ENCODE measurements at regions not wholly inside any gene's neighbourhood (a gene's known extent, or its start where the extent isn't known, plus 50 kb on each side); places are given as distances from the start of the nearest gene placed in this dataset.

DNA sequence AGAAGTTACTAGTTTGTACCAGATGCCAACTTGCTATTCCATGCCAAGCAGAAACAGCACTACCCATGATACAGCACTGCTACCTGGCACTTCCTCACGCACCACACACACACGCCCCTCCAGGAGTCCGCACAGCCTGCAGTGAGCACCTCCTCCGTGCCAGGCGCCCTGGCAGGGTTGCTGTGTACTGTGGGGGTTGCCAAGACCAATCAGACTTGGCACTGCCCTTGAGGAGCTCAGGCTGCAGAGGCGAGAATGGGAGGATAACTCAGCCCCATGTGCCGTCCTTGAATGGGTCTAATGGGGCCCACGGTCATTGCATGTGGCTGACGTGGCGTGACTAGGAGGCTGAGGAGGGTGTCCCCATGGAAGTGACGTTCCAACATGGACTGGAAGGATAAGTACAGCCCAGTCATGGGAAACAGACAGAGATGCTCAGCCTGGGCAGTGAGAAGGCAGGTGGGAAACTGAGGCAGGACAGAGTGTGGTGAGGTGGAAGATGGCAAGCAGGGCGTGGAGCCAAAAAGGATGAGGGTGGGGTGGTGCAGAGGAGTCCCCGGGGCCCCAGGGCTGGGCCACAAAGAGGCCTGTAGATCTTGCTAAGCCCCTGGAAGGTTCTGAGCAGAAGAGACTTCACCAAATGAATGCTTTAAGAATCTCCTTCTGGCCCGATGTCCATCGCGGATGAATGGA lies 65.3 kb upstream of the C14orf180 start:
- no peak for DNase-seq (ENCODE audit: low read depth in 2 of 2)

DNA sequence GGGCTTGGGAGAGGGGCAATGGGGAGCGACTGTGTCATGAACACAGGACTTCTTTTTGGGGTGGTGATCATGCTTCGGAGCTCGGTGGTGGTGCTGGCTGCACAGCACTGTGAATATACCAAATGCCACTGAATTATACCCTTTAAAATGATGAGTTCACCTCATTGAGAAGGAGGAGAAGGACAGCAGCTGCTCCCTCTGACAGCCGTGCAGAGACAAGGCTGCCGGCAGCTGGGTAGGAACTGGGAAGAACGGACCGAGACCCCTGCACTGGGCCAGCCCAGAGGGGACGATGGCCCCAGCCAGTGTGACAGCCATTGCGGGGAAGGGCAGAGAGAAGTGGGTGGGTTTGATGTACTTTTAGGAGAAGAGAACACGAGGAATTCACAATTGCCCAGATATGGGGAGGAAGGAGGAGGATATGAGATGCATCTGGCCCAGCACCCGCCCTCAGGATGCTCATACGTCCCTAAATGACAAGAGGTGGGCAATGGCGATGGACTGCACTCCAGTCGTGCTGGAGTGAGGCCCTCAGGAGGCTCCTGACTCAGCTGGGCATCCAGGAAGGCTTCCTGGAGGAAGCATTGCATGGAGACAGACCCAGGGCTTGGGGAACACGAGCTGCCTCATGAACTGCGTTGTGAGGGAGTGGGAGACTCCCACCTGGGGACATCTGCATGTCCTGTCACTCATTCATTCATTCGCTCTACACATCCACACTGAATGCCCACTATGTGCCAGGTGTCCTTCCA lies 64.3 kb upstream of the C14orf180 start:
- no peak for DNase-seq (ENCODE audit: low read depth in 2 of 2)

DNA sequence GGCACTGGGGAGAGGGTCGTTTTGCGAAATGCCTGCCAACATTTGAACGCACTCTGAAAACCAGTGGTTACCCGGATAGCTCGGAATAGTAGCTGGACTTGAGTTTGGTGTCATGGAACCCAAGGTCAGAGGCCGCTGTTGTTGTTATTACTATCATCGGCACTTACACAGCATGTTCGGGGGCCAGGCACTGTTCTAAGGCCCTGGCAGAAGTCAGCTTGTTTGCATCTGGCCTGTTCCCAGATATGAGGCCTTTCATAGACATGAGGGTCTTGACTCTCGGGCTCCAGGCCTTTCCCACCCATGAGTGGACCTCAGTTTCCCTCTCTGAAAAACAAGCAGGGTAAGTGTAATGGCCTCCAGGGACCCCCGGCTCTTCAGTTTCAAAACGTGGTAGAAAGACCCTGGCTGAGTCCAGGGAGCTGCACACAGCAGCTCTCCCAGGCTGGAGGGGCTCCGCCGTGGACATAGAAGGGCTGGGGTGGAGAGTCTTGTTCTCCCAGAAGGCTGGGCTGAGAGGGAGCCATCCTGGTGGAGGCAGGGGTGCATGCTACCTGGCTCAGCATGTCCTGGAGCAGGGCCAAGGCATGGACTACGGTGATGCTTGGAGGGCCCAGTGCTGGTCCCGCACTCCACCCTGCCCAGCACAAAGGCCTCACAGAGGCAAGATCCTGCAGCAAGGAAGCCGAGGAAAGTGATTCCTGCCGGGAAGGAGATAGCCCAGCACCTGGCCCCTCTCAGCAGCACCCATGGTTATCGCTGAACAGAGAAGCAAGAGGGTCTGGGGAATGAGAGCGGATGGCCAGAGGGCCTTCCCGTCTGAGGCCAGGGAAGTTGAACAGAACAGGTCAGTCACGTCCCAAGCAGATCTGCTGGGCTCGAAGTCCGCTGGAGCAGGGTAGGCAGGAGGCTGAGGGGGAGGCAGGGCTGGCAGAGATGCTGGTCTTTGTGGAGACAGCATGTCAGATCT lies 63.5 kb upstream of the C14orf180 start:
- no peak for DNase-seq (ENCODE audit: low read depth in 2 of 2)

DNA sequence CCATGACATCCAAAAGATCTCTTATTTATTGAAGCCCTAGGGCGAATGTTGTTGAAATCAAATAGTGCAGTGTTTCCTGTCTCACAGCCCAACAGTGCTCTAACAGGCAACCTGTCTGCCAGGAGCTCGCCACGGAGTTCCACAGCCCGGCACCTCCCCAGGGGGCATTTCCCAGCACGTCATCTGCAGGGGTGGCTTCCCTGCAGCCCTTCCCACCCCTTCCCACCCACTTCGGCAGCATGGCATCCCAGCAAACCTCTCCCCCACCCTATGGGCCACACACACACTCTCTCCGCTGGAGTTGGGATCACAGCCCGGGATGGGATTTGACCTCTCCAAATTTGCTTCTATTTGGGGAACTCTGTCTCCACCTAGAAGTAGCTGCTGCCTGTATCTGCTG lies 62.7 kb upstream of the C14orf180 start:
- DNase-seq (ENCODE audit: low read depth in 2 of 2): no peak

DNA sequence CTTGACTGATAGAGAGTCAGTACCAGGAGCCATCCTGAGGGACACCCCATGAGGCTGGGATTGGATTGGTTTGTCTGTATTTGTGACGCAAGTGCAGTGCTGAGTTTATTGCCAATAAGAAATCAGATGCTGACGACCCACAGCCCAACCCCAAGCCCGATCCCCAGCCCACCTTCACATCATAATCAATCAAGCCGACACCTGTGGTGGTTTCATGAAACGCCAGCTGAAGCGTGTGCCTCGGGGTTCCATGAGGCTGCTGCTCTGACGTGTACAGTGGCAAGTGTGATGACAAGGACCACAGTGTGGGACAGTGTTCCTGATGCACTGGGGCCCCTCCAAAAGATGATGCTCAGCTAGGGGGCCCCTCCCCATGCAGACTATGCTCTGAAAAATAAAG lies 62.1 kb upstream of the C14orf180 start:
- no peak for DNase-seq (ENCODE audit: low read depth in 2 of 2)

DNA sequence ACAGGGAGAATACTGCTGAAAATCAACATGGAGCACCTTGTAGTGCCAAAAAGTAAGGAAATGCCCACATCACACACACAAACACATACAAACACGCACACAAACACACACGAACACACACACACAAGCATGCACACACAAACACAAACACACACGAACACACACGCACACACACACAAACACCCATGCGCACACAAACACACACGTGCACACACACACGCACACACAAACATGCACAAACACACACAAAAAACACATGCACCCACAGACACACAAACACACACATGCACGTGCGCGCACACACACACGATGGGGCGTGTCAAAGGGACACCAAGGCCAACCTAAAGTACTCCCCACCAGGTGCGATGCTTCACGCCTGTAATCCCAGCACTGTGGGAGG lies 61.7 kb upstream of the C14orf180 start:
- no peak for DNase-seq (ENCODE audit: low read depth in 2 of 2)

DNA sequence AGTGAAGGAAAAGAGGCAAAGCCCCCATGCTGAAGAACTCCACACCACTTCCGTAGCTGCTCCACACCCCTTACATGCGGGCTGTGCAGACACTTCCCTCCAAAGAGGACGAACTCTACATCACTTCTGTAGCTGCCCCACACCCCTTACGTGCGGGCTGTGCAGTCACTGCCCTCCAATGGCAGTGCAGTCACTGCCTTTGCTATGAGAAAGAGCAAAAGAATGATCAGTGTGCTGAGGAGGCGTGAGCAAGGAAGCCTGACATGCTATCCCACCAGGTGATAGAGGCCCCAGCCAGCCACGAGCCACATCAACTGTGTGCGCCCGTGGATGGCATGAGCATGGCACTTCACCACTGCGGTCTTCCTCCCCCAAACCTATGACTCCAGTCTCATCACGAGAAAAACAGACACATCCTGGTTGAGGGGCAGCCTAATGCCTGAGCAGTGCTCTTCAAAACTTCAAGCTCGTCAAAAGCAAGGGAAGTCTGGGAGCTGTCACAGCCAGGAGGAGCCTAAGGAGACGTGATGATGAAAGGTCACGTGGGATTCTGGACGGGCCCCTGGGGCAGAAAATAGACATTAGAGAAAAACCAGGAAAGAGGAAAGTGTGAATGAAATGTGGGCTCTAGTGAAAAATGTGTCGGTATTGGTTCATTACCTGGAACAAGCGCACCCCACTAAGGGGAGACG lies 60.8 kb upstream of the C14orf180 start:
- no peak for DNase-seq (ENCODE audit: low read depth in 2 of 2)

DNA sequence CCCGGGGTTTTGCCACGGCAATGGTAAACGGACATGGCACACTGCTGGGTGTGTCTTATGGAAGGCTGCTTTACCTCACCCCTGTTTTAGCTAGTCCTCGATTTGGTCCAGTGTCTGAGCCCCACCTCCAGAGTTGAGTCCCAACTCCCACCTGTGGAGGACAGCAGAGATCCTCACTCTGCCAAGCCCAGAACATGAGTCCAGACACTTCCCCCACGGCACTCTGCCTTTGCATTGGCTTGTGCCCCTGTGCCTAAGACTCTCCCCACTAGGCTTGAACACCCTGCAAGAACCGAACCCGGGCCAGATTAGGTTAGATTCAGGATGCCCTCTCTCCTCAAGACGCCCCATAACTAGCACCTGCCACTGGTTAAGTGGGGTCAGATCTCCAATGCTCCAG lies 59.8 kb upstream of the C14orf180 start:
- no peak for DNase-seq (ENCODE audit: low read depth in 2 of 2)

DNA sequence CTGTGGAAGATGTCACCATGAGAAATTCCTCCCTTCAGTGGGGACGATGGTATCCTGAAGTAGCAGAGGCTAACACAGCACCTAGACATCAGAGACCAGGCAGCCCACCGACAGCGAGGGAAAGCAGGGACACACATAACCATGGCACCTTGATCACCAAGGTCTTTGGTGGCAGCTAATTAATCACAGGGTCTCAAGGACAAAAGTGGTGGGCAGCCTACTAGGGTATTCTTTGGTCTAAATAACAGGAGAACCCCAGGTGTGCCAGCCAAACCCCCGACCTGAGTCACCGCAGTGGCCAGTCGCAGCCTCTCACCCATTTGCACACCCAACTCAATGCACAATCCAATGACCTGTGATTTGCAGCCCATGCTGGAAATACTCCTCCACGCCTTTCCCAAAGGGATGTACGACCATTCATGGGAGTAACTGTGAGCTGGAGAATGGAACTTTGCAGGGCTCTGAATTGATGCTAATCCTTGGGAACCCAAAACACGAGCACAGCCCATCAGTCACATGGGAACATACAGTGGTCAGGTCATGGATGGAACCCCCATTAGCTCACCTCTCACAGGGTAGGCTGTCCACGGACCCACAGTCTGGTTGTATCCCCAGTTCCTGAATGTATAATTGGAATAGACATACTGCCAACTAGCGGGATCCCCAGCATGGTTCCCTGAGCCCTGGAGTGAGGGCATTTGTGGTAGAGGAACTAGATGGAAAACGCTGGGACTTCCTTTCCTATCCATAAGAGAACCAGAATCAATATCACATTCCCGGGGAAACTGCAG lies 58.7 kb upstream of the C14orf180 start:
- DNase-seq (ENCODE audit: low read depth in 2 of 2): no peak

DNA sequence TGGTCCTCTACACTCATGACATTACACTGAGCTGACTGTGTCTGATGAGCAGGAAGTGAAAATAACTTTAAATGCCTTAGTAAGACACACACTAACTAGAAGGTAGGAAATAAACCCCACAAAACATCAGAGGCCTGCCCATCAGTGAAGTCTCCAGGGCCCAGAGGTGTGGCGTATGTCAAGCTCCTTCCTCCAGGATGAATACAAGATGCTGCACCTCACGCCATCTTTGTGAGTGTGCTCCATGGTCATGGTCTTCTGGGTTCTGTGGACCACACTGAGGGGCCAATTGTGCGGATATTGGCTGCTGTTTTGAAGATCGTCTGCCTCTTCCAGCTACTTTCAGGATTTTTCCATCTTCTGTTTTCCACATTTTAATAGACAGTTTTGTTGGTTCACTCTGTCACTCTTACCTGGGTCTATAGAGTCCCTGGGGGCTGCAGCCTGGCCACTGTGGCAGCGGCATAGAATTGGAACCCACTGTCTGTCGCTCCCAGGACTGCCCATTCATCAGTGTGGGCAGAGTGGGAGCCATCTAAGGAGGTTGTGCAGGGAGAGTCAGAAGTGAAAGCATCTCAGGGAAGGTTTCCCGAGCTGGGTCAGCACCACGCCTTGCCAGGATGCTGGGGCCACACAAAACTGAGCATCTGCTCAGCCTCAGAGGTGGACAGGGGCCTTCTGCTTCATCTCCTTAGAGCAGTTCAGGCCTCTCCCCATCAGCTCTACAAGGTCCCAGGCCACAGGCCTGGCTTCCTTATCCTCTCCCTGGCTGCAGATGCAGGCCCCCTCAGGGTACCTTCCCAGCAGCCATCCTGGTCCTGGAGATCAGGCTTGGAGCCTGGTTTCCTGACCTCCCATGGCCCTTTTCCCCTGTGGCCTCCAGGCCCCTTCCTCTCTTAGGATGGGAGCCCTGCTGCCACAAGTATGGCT lies 57.5 kb upstream of the C14orf180 start:
- no peak for DNase-seq (ENCODE audit: low read depth in 2 of 2)

DNA sequence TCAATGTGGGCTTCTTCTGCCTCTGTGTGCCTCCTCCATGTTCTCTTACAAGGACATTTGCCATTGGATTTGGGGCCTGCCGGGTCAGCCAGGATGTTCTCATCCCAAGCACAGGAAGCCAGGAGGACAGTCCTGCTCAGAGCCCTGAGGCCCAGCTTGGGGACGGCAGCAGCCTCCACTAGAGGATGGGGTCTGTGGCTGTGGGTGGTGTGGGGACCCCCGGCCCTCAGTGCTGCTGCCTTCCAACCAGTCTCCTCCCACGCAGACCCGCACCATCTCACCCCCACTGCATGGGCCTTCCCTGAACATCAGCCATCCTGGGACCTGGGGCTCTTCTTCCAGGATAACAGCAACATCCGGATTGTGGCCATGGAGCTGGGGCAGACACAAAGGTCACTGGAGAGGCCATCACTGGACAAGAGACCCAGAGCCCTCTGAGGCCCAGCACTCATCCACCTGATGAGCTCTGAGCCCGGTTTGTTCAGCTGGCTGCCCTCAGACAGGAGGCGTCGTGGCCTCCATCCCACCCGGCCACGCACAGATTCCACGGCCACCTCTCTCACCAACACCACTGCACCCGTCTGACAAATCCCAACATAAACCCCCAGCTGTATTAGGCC lies 56.5 kb upstream of the C14orf180 start:
- DNase-seq (ENCODE audit: low read depth in 2 of 2): no peak

DNA sequence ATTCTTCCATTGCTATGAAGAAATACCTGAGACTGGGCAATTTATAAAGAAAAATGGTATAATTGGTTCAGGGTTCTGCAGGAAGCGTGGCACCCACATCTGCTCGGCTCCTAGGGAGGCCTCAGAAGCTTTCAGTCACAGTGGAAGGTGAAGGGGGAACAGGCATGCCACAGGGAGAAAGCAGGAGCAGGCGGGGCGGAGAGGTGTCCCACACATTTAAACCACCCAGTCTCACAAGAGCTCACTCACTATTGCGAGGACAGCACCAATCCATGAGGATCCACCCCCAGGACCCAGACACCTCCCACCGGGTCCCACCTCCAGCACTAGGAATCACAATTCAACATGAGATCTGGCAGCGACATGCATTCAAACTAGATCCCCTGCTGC lies 56.0 kb upstream of the C14orf180 start:
- no peak for DNase-seq (ENCODE audit: low read depth in 2 of 2)

DNA sequence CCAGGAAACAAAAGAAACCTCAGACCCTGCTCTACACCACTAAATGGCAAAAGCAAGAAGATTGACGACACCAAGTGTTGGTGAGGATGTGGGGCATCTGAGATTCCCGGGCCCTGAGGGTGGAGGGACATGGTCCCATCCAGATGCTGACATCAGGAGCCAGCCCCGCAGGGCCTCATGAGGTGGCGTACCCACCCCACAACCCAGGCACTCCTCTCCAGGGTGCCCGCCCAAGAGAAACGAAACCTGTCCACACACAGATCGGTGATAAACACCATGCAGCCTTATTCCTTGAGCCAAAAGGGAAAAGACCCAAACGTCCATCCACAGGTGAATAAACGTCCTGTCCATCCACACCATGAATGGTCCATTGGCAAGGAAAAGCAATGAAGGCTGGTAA lies 54.8 kb upstream of the C14orf180 start:
- DNase-seq (ENCODE audit: low read depth in 2 of 2): no peak

DNA sequence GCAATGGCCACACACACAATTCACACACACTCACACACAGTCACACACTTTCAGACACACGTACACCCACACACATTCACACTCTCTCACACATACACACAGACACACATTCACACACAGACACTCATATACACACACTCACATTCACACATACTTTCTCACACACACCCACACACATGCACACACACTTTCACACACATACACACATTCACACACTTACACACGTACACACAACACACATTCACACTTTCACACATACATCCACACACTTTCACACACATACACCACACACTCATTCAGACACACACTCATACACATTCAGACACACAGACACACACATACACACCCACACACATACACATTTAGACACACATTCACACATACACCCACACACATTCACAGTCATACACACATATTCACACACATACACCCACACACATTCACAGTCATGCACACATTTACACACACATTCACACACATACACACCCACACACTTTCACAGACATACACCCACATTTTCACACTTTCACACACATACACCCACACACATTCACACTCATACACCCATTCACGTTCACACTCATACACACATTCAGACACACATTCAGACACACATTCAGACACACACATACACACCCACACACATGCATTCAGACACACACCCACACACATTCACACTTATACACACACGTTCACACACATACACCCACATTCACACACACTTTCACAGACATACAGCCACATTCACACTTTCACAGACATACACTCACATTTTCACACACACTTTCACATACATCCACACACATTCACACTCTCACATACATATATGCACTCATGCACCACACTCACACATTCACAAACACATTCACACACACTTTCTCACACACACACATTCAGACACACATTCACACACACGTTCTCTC lies 52.6 kb upstream of the C14orf180 start:
- DNase-seq (ENCODE audit: low read depth in 2 of 2): no peak

DNA sequence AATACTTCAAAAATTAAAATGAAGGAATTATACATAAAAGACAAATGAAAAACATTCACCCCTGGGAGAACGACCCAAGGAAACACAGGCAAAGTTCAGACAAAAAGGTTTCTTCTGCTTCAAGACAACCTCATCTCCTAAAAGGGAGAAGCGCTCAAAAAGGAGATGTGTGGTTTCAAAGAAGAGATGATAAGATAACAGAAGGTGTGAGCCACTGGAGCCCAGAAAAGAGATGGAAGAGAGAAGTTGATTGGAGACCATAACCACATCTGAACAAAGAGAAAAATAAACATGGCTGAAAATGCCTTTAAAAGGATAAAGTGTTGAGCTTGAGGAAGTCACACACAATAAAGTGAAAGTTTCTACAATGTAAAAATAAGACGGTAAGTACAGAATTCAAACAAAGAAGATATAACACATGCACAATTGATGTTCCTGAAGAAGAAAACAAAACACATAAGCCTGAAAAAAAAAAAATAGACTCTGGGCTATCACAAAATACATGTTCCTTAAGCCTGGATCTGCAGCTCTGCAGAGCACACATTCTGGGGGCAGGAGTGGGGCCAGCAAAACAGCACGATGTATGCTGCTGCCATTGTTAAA lies 51.6 kb upstream of the C14orf180 start:
- DNase-seq (ENCODE audit: low read depth in 2 of 2): no peak

DNA sequence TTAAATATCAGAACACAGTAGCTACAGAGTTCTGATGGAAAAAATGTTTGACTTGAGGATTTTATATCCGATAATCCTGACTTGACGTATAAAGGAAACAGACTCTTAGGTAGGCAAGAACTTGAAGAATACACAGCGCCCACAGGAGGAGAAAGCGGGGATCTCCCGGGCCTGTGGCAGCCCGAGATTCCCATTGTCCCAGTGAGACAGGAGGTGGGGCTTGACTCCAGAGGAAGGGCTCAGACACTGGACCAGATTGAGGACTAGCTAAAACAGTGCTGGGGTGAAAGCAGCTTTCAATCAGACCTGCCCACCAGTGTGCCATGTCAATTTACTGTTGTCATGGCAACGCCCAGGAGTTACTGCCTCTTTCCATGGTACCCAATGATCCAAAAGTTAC lies 51.1 kb upstream of the C14orf180 start:
- DNase-seq (ENCODE audit: low read depth in 2 of 2): no peak

Data from activated CD8-positive, alpha-beta memory T cell treated with anti-CD3 and anti-CD28 coated beads for 4 hours (primary cell).